Prostate gland (tissue), 2 donors: ENCODE measurements at regions not wholly inside any gene's neighbourhood (a gene's known extent, or its start where the extent isn't known, plus 50 kb on each side); places are given as distances from the start of the nearest gene placed in this dataset.

Experiments
- DNase-seq: peaks from one replicate; pipeline ENCODE4 v3.0.0-alpha.2; 2019; ENCODE audit warnings: low spot score
- H3K27ac ChIP-seq, 2 donors: fragments of 200-600 bp; sonication (generic); 2 replicates each; pipeline ENCODE4 v1.5.1; 2017 to 2019
- H3K27me3 ChIP-seq: fragments of 200-600 bp; sonication (generic); replicated peaks from 2 replicates; pipeline ENCODE4 v1.5.1; 2019; ENCODE audit not compliant: insufficient read depth
- H3K36me3 ChIP-seq, 2 donors: fragments of 200-600 bp; sonication (generic); 1 replicate in 1 of 2; 2 replicates in 1 of 2; pipeline versions ENCODE4 v1.5.1 to v1.8.1; 2017 to 2019
- H3K4me1 ChIP-seq: fragments of 200-600 bp; sonication (generic); replicated peaks from 2 replicates; pipeline ENCODE4 v1.5.1; 2019
- H3K4me3 ChIP-seq, 2 donors: fragments of 200-600 bp; sonication (generic); 2 replicates each; pipeline ENCODE4 v1.5.1; 2017 to 2019
- H3K9me3 ChIP-seq: fragments of 200-600 bp; sonication (generic); 2 replicates; pipeline ENCODE4 v1.5.1; 2017
- POLR2A ChIP-seq: fragments of 450-650 bp; IDR thresholded peaks from one replicate; pipeline ENCODE4 v1.6.1; 2016; ENCODE audit warnings: antibody characterized with exemption, mild to moderate bottlenecking
- POLR2AphosphoS5 ChIP-seq: sonication (generic); formaldehyde crosslinking; IDR thresholded peaks from one replicate; pipeline ENCODE4 v1.6.1; 2017; ENCODE audit warnings: antibody characterized with exemption
- WGBS: methylation state at CpG from one replicate; pipeline ENCODE4 v1.1.5; 2018; 5-methylcytosine and 5-hydroxymethylcytosine counted together
- intact Hi-C: fragments of 100-400 bp; cut with DNase I; formaldehyde crosslinking; loops from one replicate; pipeline ENCODE4 v1.14.2; 2022
- TF ChIP-seq, protein P1 (sequence below), 4 experiments: fragments of 200-600 bp in 2 of 4; fragments of 450-650 bp in 2 of 4; sonication (generic) in 2 of 4; IDR thresholded peaks; 1 replicate in 3 of 4; 2 replicates in 1 of 4; pipeline ENCODE4 v1.5.1; 2016 to 2019; ENCODE audit warnings: antibody characterized with exemption in 4 of 4, mild to moderate bottlenecking in 2 of 4, moderate library complexity in 2 of 4

DNA sequence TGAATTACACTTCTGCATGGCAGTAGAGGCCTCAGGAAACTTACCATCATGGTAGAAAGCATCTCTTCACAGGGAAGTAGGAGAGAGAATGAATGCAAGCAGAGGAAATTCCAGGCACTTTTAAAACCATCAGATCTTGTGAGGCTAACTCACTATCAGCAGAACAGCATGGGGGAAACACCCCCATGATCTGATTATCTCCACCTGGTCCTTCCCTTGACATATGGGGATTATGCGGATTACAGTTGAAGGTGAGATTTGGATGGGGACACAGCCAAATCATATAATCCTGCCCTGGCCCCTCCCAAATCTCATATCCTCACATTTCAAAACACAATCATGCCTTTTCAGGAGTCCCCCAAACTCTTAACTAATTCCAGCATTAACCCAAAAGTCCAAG lies 691.1 kb downstream of the SI start:
- Histone ChIP-seq H3K27me3 (no peaks in the 10 kb centered on the region), H3K27ac (no peak overlapping the region), H3K9me3 (no peaks in the 10 kb centered on the region), H3K36me3 (no peaks in the 10 kb centered on the region), H3K4me3 (no peak overlapping the region), H3K4me1 (no peaks in the 10 kb centered on the region)
- intact Hi-C loops = no loop called here
- DNase-seq = no peak
- TF ChIP-seq POLR2A (no peak), POLR2AphosphoS5 (no peak)
- TF ChIP-seq, protein P1, sequence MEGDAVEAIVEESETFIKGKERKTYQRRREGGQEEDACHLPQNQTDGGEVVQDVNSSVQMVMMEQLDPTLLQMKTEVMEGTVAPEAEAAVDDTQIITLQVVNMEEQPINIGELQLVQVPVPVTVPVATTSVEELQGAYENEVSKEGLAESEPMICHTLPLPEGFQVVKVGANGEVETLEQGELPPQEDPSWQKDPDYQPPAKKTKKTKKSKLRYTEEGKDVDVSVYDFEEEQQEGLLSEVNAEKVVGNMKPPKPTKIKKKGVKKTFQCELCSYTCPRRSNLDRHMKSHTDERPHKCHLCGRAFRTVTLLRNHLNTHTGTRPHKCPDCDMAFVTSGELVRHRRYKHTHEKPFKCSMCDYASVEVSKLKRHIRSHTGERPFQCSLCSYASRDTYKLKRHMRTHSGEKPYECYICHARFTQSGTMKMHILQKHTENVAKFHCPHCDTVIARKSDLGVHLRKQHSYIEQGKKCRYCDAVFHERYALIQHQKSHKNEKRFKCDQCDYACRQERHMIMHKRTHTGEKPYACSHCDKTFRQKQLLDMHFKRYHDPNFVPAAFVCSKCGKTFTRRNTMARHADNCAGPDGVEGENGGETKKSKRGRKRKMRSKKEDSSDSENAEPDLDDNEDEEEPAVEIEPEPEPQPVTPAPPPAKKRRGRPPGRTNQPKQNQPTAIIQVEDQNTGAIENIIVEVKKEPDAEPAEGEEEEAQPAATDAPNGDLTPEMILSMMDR (IDR thresholded peaks at IDR 0.05) = no peak
- 95% methylated on average over 1 of the region's 1 CpG for WGBS

DNA sequence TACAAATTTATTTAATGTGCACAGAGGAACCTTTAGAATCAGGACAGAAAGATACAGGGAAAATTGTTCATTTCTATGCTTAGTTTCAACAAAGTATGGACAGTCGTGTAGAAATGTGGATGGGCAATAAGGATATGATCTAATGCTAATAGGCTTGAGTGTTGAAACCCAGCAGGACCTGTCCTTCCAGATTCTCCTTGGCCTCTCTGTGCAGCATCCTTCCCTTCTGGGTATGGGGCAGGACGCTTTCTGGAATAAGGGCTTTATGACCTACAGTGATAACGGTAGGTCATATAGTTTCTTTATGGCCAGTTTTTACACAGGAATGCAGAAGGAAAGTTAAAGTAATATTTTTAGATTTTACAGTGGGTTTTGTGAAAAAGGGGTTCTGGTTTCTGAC lies 698.1 kb downstream of the SI start:
- H3K27me3 ChIP-seq = no peaks in the 10 kb centered on the region
- no peak for TF ChIP-seq POLR2A
- TF ChIP-seq POLR2AphosphoS5 = no peak
- TF ChIP-seq, protein P1 (IDR thresholded peaks at IDR 0.05) = no peak
- DNase-seq = no peak
- intact Hi-C loops = no loop called here
- H3K4me3 ChIP-seq = no peak overlapping the region
- no peaks in the 10 kb centered on the region for H3K36me3 ChIP-seq
- 83% methylated on average over 3 of the region's 3 CpGs for WGBS
- H3K4me1 ChIP-seq = no peaks in the 10 kb centered on the region
- H3K9me3 ChIP-seq = no peaks in the 10 kb centered on the region
- no peak overlapping the region for H3K27ac ChIP-seq

DNA sequence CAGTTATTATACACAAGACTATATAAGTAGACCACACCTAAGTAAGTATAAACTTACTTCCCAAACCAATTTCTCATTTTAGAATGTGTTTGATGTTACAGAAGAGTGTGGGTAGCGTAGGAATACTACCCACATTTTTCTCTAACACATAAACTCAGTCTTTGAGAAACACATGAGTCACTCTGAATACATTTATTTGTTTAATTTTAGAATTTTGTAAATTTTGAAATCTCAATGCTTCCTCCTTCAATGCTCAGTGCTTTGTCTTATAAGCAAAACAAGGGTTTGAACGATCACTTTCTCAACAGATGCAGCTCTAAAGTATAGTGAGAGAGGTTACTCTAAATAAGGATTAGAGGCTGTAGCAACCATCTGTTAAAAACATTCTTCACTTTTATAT lies 700.8 kb downstream of the SI start:
- WGBS = 86% methylated on average over 2 of the region's 2 CpGs
- intact Hi-C loops = no loop called here
- Histone ChIP-seq H3K4me3 (no peak overlapping the region), H3K27me3 (no peaks in the 10 kb centered on the region), H3K4me1 (no peaks in the 10 kb centered on the region), H3K27ac (no peak overlapping the region), H3K9me3 (no peaks in the 10 kb centered on the region), H3K36me3 (no peaks in the 10 kb centered on the region)
- no peak for DNase-seq
- TF ChIP-seq POLR2A = no peak
- TF ChIP-seq POLR2AphosphoS5 = no peak
- TF ChIP-seq, protein P1 (IDR thresholded peaks at IDR 0.05) = no peak

DNA sequence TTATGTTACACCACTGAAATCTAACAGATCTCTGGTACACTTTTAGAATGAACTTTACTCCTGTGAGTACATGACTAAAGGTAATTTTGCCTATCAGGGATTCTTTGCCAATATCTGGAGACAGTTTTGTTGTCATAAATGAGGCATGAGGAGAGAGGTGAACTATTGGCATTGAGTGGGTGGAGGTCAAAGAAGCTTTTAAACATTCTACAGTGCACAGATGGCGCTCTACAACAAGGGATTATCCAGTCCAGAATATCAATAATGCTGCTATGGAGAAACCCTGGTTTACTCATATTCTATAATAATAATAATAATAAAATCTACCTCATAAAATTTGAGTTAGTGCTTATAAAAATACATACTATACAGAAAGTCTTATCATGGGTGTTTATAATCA lies 702.3 kb downstream of the SI start:
- 83% methylated on average over 1 of the region's 1 CpG for WGBS
- H3K36me3 ChIP-seq = no peaks in the 10 kb centered on the region
- H3K4me1 ChIP-seq = no peaks in the 10 kb centered on the region
- no peak overlapping the region for H3K4me3 ChIP-seq
- DNase-seq = no peak
- H3K27me3 ChIP-seq = no peaks in the 10 kb centered on the region
- TF ChIP-seq POLR2AphosphoS5 (no peak), POLR2A (no peak)
- TF ChIP-seq, protein P1 (IDR thresholded peaks at IDR 0.05) = no peak
- intact Hi-C loops = no loop called here
- H3K9me3 ChIP-seq = no peaks in the 10 kb centered on the region
- no peak overlapping the region for H3K27ac ChIP-seq

DNA sequence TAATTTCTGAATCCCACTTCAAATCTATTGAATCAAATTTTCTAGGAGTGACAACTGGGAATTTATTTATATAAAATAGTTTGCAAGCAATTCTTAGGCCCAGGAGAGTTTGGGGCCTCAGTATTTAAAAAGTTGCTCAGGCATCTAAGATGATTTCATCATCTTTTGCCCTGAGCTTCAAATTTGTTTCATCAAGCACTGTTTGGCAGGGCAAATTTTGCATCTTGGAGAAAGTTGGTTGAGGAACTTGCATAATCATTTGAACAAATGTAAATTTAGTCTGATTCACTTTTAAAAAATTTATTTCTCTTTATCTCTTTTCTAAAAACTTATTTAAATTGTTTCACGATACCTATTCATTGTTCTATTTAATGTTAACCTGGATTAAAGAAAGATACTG lies 702.8 kb downstream of the SI start:
- TF ChIP-seq POLR2AphosphoS5 = no peak
- TF ChIP-seq, protein P1 (IDR thresholded peaks at IDR 0.05) = no peak
- no peak for TF ChIP-seq POLR2A
- intact Hi-C loops = no loop called here
- H3K27ac ChIP-seq = no peak overlapping the region
- H3K27me3 ChIP-seq = no peaks in the 10 kb centered on the region
- H3K4me3 ChIP-seq = no peak overlapping the region
- no peaks in the 10 kb centered on the region for H3K36me3 ChIP-seq
- no peaks in the 10 kb centered on the region for H3K9me3 ChIP-seq
- no peaks in the 10 kb centered on the region for H3K4me1 ChIP-seq
- no peak for DNase-seq
- 90% methylated on average over 1 of the region's 1 CpG for WGBS
